HepG2 (cell line): ENCODE measurements at regions not wholly inside any gene's neighbourhood (a gene's known extent, or its start where the extent isn't known, plus 50 kb on each side); places are given as distances from the start of the nearest gene placed in this dataset.

Source experiments
- ATAC-seq: fragments of 200-7000 bp; cut with Tn5 transposase; 3 replicates; pipeline ENCODE4 v1.9.1; 2020; ENCODE audit warnings: mild to moderate bottlenecking, moderate library complexity
- BruUV-seq: library from RNA; stranded (reverse); fragments of 400-500 nt; replicated peaks from 2 replicates; lab custom pipeline; 2021; lab: Mats Ljungman, UMichigan
- CTCF ChIA-PET: fragments of 300-600 bp; formaldehyde crosslinking; extraction: SDS; loops from one replicate; lab custom pipeline; 2021; ENCODE audit warnings: low total read pairs, inconsistent platforms, low intra/inter-chr PET ratio; lab: Yijun Ruan, JAX
- POLR2A ChIA-PET: fragments of 350-600 bp; sonication (Branson Sonifier 250); formaldehyde crosslinking; loops from one replicate; lab custom pipeline; 2020; ENCODE audit warnings: antibody characterized with exemption, inconsistent platforms; lab: Yijun Ruan, JAX
- DNase-seq: peaks from one replicate; pipeline ENCODE4 v3.0.0-alpha.2; 2015; ENCODE audit warnings: low spot score
- FAIRE-seq: peaks from 3 replicates; lab custom pipeline; 2011; peaks lifted over from hg19 to GRCh38; lab: Jason Lieb, UNC
- H2AFZ ChIP-seq: one replicate; pipeline ENCODE4 v1.6.1; 2011; ENCODE audit warnings: low read length, inconsistent platforms
- H3K27ac ChIP-seq: fragments of 300-600 bp; 3 replicates; pipeline ENCODE4 v1.8.0; 2011; ENCODE audit warnings: mixed run types, mild to moderate bottlenecking, mixed read lengths, low read length, inconsistent platforms; ENCODE audit not compliant: insufficient read depth; ENCODE audit errors: extremely low read length
- H3K27me3 ChIP-seq, 2 experiments: fragments of 200-600 bp in 1 of 2; 2 replicates in 1 of 2; 3 replicates in 1 of 2; pipeline versions ENCODE4 v1.6.0 to v1.8.0; 2011; ENCODE audit warnings: low read length in 2 of 2, mild to moderate bottlenecking in 2 of 2, moderate library complexity in 2 of 2, inconsistent platforms in 1 of 2; ENCODE audit not compliant: insufficient read depth in 2 of 2, control insufficient read depth in 1 of 2
- H3K36me3 ChIP-seq, 2 experiments: fragments of 200-600 bp in 1 of 2; replicated peaks in 1 of 2; 2 replicates in 1 of 2; 3 replicates in 1 of 2; pipeline versions ENCODE4 v1.5.1 to v1.8.0; 2011; ENCODE audit warnings: low read length in 2 of 2, inconsistent platforms in 1 of 2; ENCODE audit not compliant: insufficient read depth in 2 of 2, control insufficient read depth in 1 of 2
- H3K4me1 ChIP-seq: 2 replicates; pipeline ENCODE4 v1.5.1; 2012; ENCODE audit warnings: low read length, inconsistent platforms; ENCODE audit not compliant: insufficient read depth
- H3K4me2 ChIP-seq: 2 replicates; pipeline ENCODE4 v1.6.0; 2011; ENCODE audit warnings: low read depth, low read length, inconsistent platforms
- H3K4me3 ChIP-seq, 3 experiments: fragments of 200-600 bp in 1 of 3; sonication (generic), shearing (Covaris generic) in 1 of 3; replicated peaks in 1 of 3; 2 replicates each; pipeline ENCODE4 v1.5.1; 2011 to 2016; ENCODE audit warnings: low read length in 3 of 3, inconsistent platforms in 2 of 3, low read depth in 2 of 3, mild to moderate bottlenecking in 2 of 3, control low read depth in 1 of 3, mixed read lengths in 1 of 3; ENCODE audit not compliant: insufficient read depth in 1 of 3
- H3K79me2 ChIP-seq: one replicate; pipeline ENCODE4 v1.6.1; 2011; ENCODE audit warnings: low read length, inconsistent platforms; ENCODE audit not compliant: insufficient read depth
- H3K9ac ChIP-seq: 2 replicates; pipeline ENCODE4 v1.6.0; 2011; ENCODE audit warnings: mild to moderate bottlenecking, low read depth, low read length, inconsistent platforms; ENCODE audit not compliant: insufficient read depth
- H3K9me3 ChIP-seq: 2 replicates; pipeline ENCODE4 v1.5.1; 2012; ENCODE audit warnings: mild to moderate bottlenecking, low read length
- H4K20me1 ChIP-seq: 2 replicates; pipeline ENCODE4 v1.6.0; 2011; ENCODE audit warnings: inconsistent platforms, mild to moderate bottlenecking, low read length, moderate library complexity; ENCODE audit not compliant: insufficient read depth
- ARNT2 ChIP-seq: sonication (generic); formaldehyde crosslinking; IDR thresholded peaks from 2 replicates; pipeline ENCODE4 v1.8.0; 2022; ENCODE audit warnings: mild to moderate bottlenecking, low read depth, missing genetic modification reagents, moderate library complexity
- FOXP1 ChIP-seq, 2 experiments: fragments of 450-650 bp in 1 of 2; IDR thresholded peaks; 2 replicates each; pipeline ENCODE4 v1.6.1; 2017 to 2018; ENCODE audit warnings: antibody characterized with exemption in 1 of 2
- GFI1 ChIP-seq: sonication (generic); formaldehyde crosslinking; IDR thresholded peaks from 2 replicates; pipeline ENCODE4 v1.5.0; 2020; ENCODE audit warnings: missing genetic modification reagents, mild to moderate bottlenecking, borderline replicate concordance
- GTF2F1 ChIP-seq: fragments of 150-350 bp; IDR thresholded peaks from 2 replicates; pipeline ENCODE4 v1.6.1; 2014; ENCODE audit warnings: low read length
- KDM1A ChIP-seq: IDR thresholded peaks from 2 replicates; pipeline ENCODE4 v1.6.1; 2016; ENCODE audit warnings: missing compliant biosample characterization
- MTA1 ChIP-seq: sonication (generic); formaldehyde crosslinking; IDR thresholded peaks from 2 replicates; pipeline ENCODE4 v1.4.0; 2020; ENCODE audit warnings: missing genetic modification reagents, mild to moderate bottlenecking, borderline replicate concordance
- PAF1 ChIP-seq: IDR thresholded peaks from 2 replicates; pipeline ENCODE4 v1.6.1; 2016; ENCODE audit warnings: missing genetic modification reagents, missing compliant biosample characterization
- PCBP1 ChIP-seq: fragments of 200-400 bp; formaldehyde crosslinking; IDR thresholded peaks from 2 replicates; pipeline ENCODE4 v1.6.1; 2017; ENCODE audit warnings: mild to moderate bottlenecking, low read depth, low read length, borderline replicate concordance
- PHF8 ChIP-seq: sonication (generic); formaldehyde crosslinking; IDR thresholded peaks from 2 replicates; pipeline ENCODE4 v1.5.0; 2020; ENCODE audit warnings: missing genetic modification reagents
- PTBP1 ChIP-seq: fragments of 200-400 bp; formaldehyde crosslinking; IDR thresholded peaks from 2 replicates; pipeline ENCODE4 v1.6.1; 2018; ENCODE audit warnings: low read length, low read depth; ENCODE audit not compliant: poor library complexity, severe bottlenecking
- SOX5 ChIP-seq: IDR thresholded peaks from 2 replicates; pipeline ENCODE4 v1.6.1; 2016; ENCODE audit warnings: borderline replicate concordance
- TCF7L2 ChIP-seq: IDR thresholded peaks from 2 replicates; pipeline ENCODE4 v1.6.1; 2011; ENCODE audit warnings: mild to moderate bottlenecking, low read depth, low read length, moderate library complexity
- TEAD3 ChIP-seq: optimal IDR thresholded peaks from 2 replicates; pipeline ENCODE3; 2016; ENCODE audit warnings: borderline replicate concordance
- ZNF432 ChIP-seq: sonication (generic); formaldehyde crosslinking; IDR thresholded peaks from 2 replicates; pipeline ENCODE4 v1.5.0; 2020; ENCODE audit warnings: missing genetic modification reagents, mild to moderate bottlenecking, borderline replicate concordance
- ZNF615 ChIP-seq: sonication (generic); formaldehyde crosslinking; IDR thresholded peaks from 2 replicates; pipeline ENCODE4 v1.5.0; 2020; ENCODE audit warnings: mild to moderate bottlenecking, missing genetic modification reagents, borderline replicate concordance
- ZNF619 ChIP-seq: sonication (generic); formaldehyde crosslinking; IDR thresholded peaks from 2 replicates; pipeline ENCODE4 v1.4.0; 2020; ENCODE audit warnings: mild to moderate bottlenecking, missing genetic modification reagents
- WGBS: methylation state at CpG from one replicate; pipeline ENCODE4 v1.1.6; 2017; ENCODE audit warnings: low lambda C conversion rate; 5-methylcytosine and 5-hydroxymethylcytosine counted together
- in situ Hi-C: cut with HindIII; loops from 2 replicates; pipeline ENCODE4 v1.10.0; 2017; ENCODE audit warnings: low pct_unique_long_range_greater_than_20kb; ENCODE audit not compliant: extremely low pct_ligation_motif_present
- intact Hi-C: fragments of 100-400 bp; cut with micrococcal nuclease; formaldehyde crosslinking; loops from one replicate; pipeline ENCODE4 v1.10.0; 2022; ENCODE audit not compliant: unreplicated experiment

DNA sequence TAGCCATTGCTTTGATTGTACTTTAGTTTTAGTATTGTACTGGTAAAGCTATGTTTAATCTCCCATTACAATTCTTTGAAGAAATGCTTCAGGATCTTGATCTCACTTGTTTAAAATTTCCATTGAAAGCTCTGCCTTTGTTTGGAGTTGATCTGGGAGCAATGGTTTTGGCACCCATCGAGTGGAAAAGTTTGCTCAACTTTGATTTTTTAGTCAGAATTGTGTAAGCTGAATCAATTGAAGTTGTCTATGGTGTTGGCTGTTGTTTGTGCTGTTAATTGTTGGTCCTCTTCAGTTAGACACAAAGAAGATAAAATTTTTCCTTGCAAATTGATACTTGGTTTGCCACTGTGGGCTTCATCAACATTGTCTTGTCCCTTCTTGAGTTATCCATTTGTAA, 99.8 kb upstream of the ADAD1 start:
- Histone ChIP-seq H3K36me3 (peaks cover 2 to 5% of the 10 kb centered on the region in 2 experiments; a peak in 1 of 5 replicates), H4K20me1 (no peaks in the 10 kb centered on the region), H3K9ac (no peak overlapping the region), H3K9me3 (no peaks in the 10 kb centered on the region), H2AFZ (no peak overlapping the region), H3K4me2 (no peak overlapping the region)
- intact Hi-C loops = no loop called here
- FAIRE-seq = no peak
- DNase-seq = no peak
- CTCF ChIA-PET = no interaction called here
- 88% methylated on average over 1 of the region's 1 CpG for WGBS
- no peak for TF ChIP-seq PHF8
- TF ChIP-seq PTBP1 = no peak
- TF ChIP-seq MTA1 (CRISPR knock-in tag) = no peak
- TF ChIP-seq, all 625 proteins: peak for 0
- no TSS peak for BruUV-seq
- in situ Hi-C loops = no loop called here
- no peak for ATAC-seq
- H3K79me2 ChIP-seq = no peaks in the 10 kb centered on the region
- POLR2A ChIA-PET = no interaction called here
- no peak overlapping the region for H3K27ac ChIP-seq
- no peak overlapping the region for H3K4me3 ChIP-seq
- no peaks in the 10 kb centered on the region for H3K27me3 ChIP-seq
- H3K4me1 ChIP-seq = peaks cover 12% of the 10 kb centered on the region

DNA sequence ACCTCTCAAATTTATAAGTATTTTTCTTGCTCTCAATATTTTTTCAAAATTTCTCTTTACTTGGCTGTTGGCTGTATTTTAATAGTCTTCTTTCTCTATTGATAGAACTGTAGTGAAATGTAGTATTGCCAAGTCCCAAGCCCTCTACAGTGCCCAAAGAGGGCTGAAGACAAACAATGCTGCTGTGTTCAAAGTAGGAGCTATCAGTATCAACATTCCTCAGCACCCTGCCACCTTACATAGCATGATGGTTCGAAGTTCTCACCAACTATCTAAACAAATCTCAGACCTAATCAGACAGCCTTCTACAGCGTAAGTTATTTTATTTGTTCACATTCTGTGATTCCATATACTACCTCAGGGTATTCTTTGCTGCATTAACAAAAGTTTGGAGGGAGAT, 99.1 kb upstream of the ADAD1 start:
- ATAC-seq (peak; percentile 96), DNase-seq (peak; percentile 59), FAIRE-seq (no peak)
- no peaks in the 10 kb centered on the region for H4K20me1 ChIP-seq
- BruUV-seq = no TSS peak
- CTCF ChIA-PET = no interaction called here
- H3K4me3 ChIP-seq = no peak overlapping the region
- no peak overlapping the region for H3K9ac ChIP-seq
- peaks cover 2 to 5% of the 10 kb centered on the region in 2 experiments; a peak in 1 of 5 replicates for H3K36me3 ChIP-seq
- H3K27me3 ChIP-seq = no peaks in the 10 kb centered on the region
- no peaks in the 10 kb centered on the region for H3K79me2 ChIP-seq
- no peak overlapping the region for H3K4me2 ChIP-seq
- no peaks in the 10 kb centered on the region for H3K9me3 ChIP-seq
- no peak overlapping the region for H3K27ac ChIP-seq
- H2AFZ ChIP-seq = no peak overlapping the region
- WGBS = 65% methylated on average over 2 of the region's 2 CpGs
- POLR2A ChIA-PET = no interaction called here
- TF ChIP-seq FOXP1 (IDR thresholded peaks at IDR 0.05) (no peak), FOXP1 (CRISPR knock-in tag; IDR thresholded peaks at IDR 0.05) (no peak), TCF7L2 (no peak), TEAD3 (CRISPR knock-in tag) (peak; percentile 11), ZNF615 (CRISPR knock-in tag) (no peak), ARNT2 (CRISPR knock-in tag) (no peak), ZNF432 (no peak), KDM1A (CRISPR knock-in tag) (no peak), GFI1 (CRISPR knock-in tag) (peak; percentile 27; the same call in 1 of the 2 replicates), PCBP1 (no peak), PAF1 (no peak), ZNF619 (CRISPR knock-in tag) (no peak), GTF2F1 (no peak), SOX5 (CRISPR knock-in tag) (no peak)
- in situ Hi-C loops = no loop called here
- H3K4me1 ChIP-seq = peaks cover 12% of the 10 kb centered on the region
- intact Hi-C loops = no loop called here
